ENCODE measurements at regions not wholly inside any gene's neighbourhood (a gene's known extent, or its start where the extent isn't known, plus 50 kb on each side); places are given as distances from the start of the nearest gene placed in this dataset.
"Not testable (repeated sequence)": the region's sequence is repeated elsewhere in the genome, so short reads cannot be mapped to it uniquely, and the experiment has no call there.

DNA sequence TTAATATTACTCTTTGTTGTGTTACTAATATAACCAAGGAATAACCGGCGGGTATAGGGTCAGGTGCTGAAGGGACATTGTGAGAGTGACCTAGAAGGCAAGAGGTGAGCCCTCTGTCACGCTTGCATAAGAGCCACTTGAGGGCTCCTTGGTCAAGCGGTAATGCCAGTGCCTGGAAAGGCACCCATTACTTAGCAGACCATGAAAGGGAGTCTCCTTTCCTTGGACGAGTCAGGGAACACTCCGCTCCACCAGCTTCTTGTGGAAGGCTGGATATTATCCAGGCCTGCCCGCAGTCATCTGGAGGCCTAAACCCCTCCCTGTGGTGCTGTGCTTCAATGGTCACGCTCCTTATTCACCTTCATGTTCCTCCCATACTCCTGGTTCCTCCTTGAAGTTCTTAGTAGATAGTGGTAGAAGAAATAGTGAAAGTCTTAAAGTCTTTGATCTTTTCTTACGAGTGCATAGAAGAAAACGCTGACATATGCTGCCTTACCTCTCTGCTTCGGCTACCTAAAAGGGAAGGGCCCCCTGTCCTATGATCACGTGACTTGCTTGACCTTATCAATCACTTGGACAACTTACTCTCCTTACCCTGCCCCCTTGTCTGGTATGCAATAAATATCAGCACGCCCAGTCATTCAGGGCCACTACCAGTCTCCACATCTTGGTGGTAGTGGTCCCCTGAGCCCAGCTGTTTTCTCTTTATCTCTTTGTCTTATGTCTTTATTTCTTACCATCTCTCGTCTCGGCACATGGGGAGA is 59.6 kb upstream of the DMRTB1 start:
- not testable (repeated sequence) for TF ChIP-seq POLR2AphosphoS5 (IDR thresholded peaks at IDR 0.05; ENCODE audit: insufficient read depth, low read depth, low read length); FOS (IDR thresholded peaks at IDR 0.05; ENCODE audit: borderline replicate concordance, insufficient read depth, low read length)
- TF ChIP-seq, protein P1, sequence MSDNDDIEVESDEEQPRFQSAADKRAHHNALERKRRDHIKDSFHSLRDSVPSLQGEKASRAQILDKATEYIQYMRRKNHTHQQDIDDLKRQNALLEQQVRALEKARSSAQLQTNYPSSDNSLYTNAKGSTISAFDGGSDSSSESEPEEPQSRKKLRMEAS (IDR thresholded peaks at IDR 0.05; ENCODE audit: insufficient read depth, insufficient read length) = not testable (repeated sequence)
- TF ChIP-seq, protein P2, sequence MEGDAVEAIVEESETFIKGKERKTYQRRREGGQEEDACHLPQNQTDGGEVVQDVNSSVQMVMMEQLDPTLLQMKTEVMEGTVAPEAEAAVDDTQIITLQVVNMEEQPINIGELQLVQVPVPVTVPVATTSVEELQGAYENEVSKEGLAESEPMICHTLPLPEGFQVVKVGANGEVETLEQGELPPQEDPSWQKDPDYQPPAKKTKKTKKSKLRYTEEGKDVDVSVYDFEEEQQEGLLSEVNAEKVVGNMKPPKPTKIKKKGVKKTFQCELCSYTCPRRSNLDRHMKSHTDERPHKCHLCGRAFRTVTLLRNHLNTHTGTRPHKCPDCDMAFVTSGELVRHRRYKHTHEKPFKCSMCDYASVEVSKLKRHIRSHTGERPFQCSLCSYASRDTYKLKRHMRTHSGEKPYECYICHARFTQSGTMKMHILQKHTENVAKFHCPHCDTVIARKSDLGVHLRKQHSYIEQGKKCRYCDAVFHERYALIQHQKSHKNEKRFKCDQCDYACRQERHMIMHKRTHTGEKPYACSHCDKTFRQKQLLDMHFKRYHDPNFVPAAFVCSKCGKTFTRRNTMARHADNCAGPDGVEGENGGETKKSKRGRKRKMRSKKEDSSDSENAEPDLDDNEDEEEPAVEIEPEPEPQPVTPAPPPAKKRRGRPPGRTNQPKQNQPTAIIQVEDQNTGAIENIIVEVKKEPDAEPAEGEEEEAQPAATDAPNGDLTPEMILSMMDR (IDR thresholded peaks at IDR 0.05; ENCODE audit: extremely low read depth in 1 of 2, insufficient read depth in 1 of 2, low read depth in 1 of 2, low read length in 2 of 2) = not testable (repeated sequence)

All from endothelial cell of umbilical vein (primary cell).